ENCODE measurements at regions not wholly inside any gene's neighbourhood (a gene's known extent, or its start where the extent isn't known, plus 50 kb on each side); places are given as distances from the start of the nearest gene placed in this dataset.

- ATAC-seq (no peak), FAIRE-seq (no peak), DNase-seq (ENCODE audit: low read depth in 1 of 2, low spot score in 1 of 2) (no peak)
- Histone ChIP-seq H3K4me2 (no peak overlapping the region), H3K27ac (no peak overlapping the region), H3K9me3 (no peaks in the 10 kb centered on the region), H3K4me1 (no peaks in the 10 kb centered on the region), H3K4me3 (no peak overlapping the region)
- 0% methylated on average over 2 of the region's 2 CpGs for WGBS (ENCODE audit: missing lambda C conversion rate)
- TF ChIP-seq REST (IDR thresholded peaks at IDR 0.05) = no peak
- no peak for TF ChIP-seq HES2 (IDR thresholded peaks at IDR 0.05)
- no peak for TF ChIP-seq BCL3 (IDR thresholded peaks at IDR 0.05)
- TF ChIP-seq CHD2 (IDR thresholded peaks at IDR 0.05; ENCODE audit: low read length, partially characterized antibody) = no peak
- TF ChIP-seq TFCP2L1 (CRISPR knock-in tag; IDR thresholded peaks at IDR 0.05) = no peak
- no peak for TF ChIP-seq KDM1A (IDR thresholded peaks at IDR 0.05; ENCODE audit: low read depth)
- no peak for TF ChIP-seq KDM5A (IDR thresholded peaks at IDR 0.05)
- TF ChIP-seq CBX2 (IDR thresholded peaks at IDR 0.05; ENCODE audit: borderline replicate concordance, low read depth) = no peak
- ChIA-PET CTCF (no interaction called here), POLR2A (no interaction called here)
These were observed 297.3 kb upstream of the SMARCA2 start for GRCh38 chr9:1717882-1718281.

GRCh38 chr9:1718836-1719235 is 296.3 kb upstream of the SMARCA2 start:
- no peak for ATAC-seq
- TF ChIP-seq ELK1 (IDR thresholded peaks at IDR 0.05; ENCODE audit: low read depth, low read length) (no peak), EP300 (IDR thresholded peaks at IDR 0.05) (no peak), FOSL2 (IDR thresholded peaks at IDR 0.05) (no peak), FOSL2 (CRISPR knock-in tag; IDR thresholded peaks at IDR 0.05) (no peak), CHD4 (IDR thresholded peaks at IDR 0.05; ENCODE audit: borderline replicate concordance) (no peak), RNF2 (IDR thresholded peaks at IDR 0.05; ENCODE audit: borderline replicate concordance, low read depth) (no peak), MYC (IDR thresholded peaks at IDR 0.05; ENCODE audit: borderline replicate concordance, low read length) (no peak), ZNF302 (CRISPR knock-in tag; IDR thresholded peaks at IDR 0.05) (no peak), E2F6 (IDR thresholded peaks at IDR 0.05; ENCODE audit: borderline replicate concordance, low read depth) (no peak), BCL3 (IDR thresholded peaks at IDR 0.05) (no peak), MAFK (IDR thresholded peaks at IDR 0.05; ENCODE audit: partially characterized antibody) (no peak), FOXS1 (CRISPR knock-in tag; IDR thresholded peaks at IDR 0.05) (no peak), CEBPB (IDR thresholded peaks at IDR 0.05) (no peak), ZSCAN20 (CRISPR knock-in tag; IDR thresholded peaks at IDR 0.05) (no peak), ATOH8 (CRISPR knock-in tag; IDR thresholded peaks at IDR 0.05; ENCODE audit: low read depth) (no peak)
- Histone ChIP-seq H3K4me3 (no peak overlapping the region), H3K4me2 (no peak overlapping the region), H3K4me1 (no peaks in the 10 kb centered on the region), H3K27ac (no peak overlapping the region), H3K9me3 (no peaks in the 10 kb centered on the region)
- 3% methylated on average over 2 of the region's 3 CpGs for WGBS (ENCODE audit: missing lambda C conversion rate)
- POLR2A ChIA-PET = no interaction called here
- no peak for DNase-seq (ENCODE audit: low read depth in 1 of 2, low spot score in 1 of 2)
- FAIRE-seq = no peak
- CTCF ChIA-PET = interaction anchor here (0.7 kb wide), 2 partner anchors 14 kb away, joined by 3 read pairs; no protein-coding TSS in a partner anchor

All from A549 (cell line).